Kidney (tissue), 13 donors: ENCODE measurements at regions not wholly inside any gene's neighbourhood (a gene's known extent, or its start where the extent isn't known, plus 50 kb on each side); places are given as distances from the start of the nearest gene placed in this dataset.
"Not testable (repeated sequence)": the region's sequence is repeated elsewhere in the genome, so short reads cannot be mapped to it uniquely, and the experiment has no call there.

Experiments used
- DNase-seq, 5 donors: peaks; one replicate each; pipeline ENCODE4 v3.0.0-alpha.2; 2013 to 2020
- FAIRE-seq: peaks from 2 replicates; lab custom pipeline; 2012; peaks lifted over from hg19 to GRCh38; lab: Jason Lieb, UNC
- H3K27ac ChIP-seq, 2 donors: one replicate each; pipeline ENCODE4 v1.7.0; 2013; ENCODE audit warnings: low read depth in 2 of 2, low read length in 2 of 2, inconsistent platforms in 1 of 2
- H3K27me3 ChIP-seq: one replicate; pipeline ENCODE4 v1.7.1; 2013; ENCODE audit warnings: low read length, inconsistent platforms; ENCODE audit not compliant: control insufficient read depth, insufficient read depth
- H3K36me3 ChIP-seq, 3 donors: one replicate each; pipeline versions ENCODE4 v1.7.0 to v1.7.1; 2013; ENCODE audit warnings: low read length in 3 of 3, control low read depth in 1 of 3, inconsistent platforms in 1 of 3; ENCODE audit not compliant: insufficient read depth in 3 of 3, control insufficient read depth in 2 of 3
- H3K4me1 ChIP-seq, 3 donors: one replicate each; pipeline versions ENCODE4 v1.7.0 to v1.7.1; 2013; ENCODE audit warnings: low read length in 3 of 3, inconsistent platforms in 1 of 3, low read depth in 1 of 3; ENCODE audit not compliant: control insufficient read depth in 2 of 3, insufficient read depth in 2 of 3
- H3K4me3 ChIP-seq, 3 donors: one replicate each; pipeline versions ENCODE4 v1.7.0 to v1.8.1; 2013; ENCODE audit warnings: low read length in 3 of 3, control low read depth in 1 of 3, inconsistent platforms in 1 of 3
- H3K9ac ChIP-seq, 3 donors: one replicate each; pipeline versions ENCODE4 v1.7.0 to v1.7.1; 2013; ENCODE audit warnings: low read length in 3 of 3, control low read depth in 1 of 3, inconsistent platforms in 1 of 3
- H3K9me3 ChIP-seq, 3 donors: one replicate each; pipeline versions ENCODE4 v1.7.0 to v1.7.1; 2013; ENCODE audit warnings: low read length in 3 of 3, control low read depth in 1 of 3, inconsistent platforms in 1 of 3; ENCODE audit not compliant: control insufficient read depth in 2 of 3, insufficient read depth in 1 of 3
- intact Hi-C: fragments of 100-400 bp; cut with DNase I; formaldehyde crosslinking; loops from one replicate; pipeline ENCODE4 v1.11.1; 2022
- TF ChIP-seq, protein P1 (sequence below): IDR thresholded peaks from 3 replicates; pipeline ENCODE4 v1.5.1; 2012; ENCODE audit warnings: mild to moderate bottlenecking, moderate library complexity, borderline replicate concordance; ENCODE audit not compliant: insufficient read depth; ENCODE audit errors: extremely low read depth
- donor health status: control.
- donor health status: control.
- donor health status: control.
- donor health status: control.
- donor health status: control.
- donor health status: DM: yes; HTN: yes; CAD: no.
- donor health status: Normal renal cell carcinoma (clear cell type).

DNA sequence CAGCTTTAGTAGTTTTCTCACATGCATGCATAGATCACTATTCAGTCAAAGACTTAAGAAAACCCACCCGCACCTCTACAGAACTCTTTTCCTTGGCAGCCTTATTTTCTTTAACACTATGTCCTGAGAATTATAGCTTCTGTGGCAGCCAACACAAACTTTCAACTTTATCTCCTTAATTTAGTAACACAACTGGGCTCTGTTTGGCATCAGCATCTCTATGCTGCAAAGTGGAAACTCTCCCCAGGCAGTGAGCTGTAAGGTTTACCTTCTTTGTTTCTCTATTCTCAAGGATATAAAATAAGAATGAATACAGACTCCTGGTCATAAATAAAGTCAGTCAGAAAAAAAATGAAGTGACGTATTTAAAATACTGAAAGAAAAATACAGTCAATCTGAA, 115.2 kb upstream of the PPP1R9A start:
- no peaks in the 10 kb centered on the region for H3K27me3 ChIP-seq
- intact Hi-C loops = no loop called here
- no peaks in the 10 kb centered on the region for H3K4me1 ChIP-seq
- H3K36me3 ChIP-seq = no peaks in the 10 kb centered on the region
- H3K27ac ChIP-seq = no peak overlapping the region
- H3K4me3 ChIP-seq = no peak overlapping the region
- TF ChIP-seq, protein P1, sequence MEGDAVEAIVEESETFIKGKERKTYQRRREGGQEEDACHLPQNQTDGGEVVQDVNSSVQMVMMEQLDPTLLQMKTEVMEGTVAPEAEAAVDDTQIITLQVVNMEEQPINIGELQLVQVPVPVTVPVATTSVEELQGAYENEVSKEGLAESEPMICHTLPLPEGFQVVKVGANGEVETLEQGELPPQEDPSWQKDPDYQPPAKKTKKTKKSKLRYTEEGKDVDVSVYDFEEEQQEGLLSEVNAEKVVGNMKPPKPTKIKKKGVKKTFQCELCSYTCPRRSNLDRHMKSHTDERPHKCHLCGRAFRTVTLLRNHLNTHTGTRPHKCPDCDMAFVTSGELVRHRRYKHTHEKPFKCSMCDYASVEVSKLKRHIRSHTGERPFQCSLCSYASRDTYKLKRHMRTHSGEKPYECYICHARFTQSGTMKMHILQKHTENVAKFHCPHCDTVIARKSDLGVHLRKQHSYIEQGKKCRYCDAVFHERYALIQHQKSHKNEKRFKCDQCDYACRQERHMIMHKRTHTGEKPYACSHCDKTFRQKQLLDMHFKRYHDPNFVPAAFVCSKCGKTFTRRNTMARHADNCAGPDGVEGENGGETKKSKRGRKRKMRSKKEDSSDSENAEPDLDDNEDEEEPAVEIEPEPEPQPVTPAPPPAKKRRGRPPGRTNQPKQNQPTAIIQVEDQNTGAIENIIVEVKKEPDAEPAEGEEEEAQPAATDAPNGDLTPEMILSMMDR = no peak
- DNase-seq (no peak), FAIRE-seq (no peak)
- H3K9me3 ChIP-seq = no peaks in the 10 kb centered on the region
- H3K9ac ChIP-seq = no peak overlapping the region

DNA sequence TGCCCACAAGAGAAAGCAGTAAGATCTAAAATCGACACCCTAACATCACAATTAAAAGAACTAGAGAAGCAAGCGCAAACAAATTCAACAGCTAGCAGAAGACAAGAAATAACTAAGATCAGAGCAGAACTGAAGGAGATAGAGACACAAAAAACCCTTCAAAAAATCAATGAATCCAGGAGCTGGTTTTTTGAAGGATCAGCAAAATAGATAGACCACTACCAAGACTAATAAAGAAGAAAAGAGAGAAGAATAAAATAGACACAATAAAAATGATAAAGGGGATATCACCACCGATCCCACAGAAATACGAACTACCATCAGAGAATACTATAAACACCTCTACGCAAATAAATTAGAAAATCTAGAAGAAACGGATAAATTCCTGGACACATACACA, 110.0 kb upstream of the PPP1R9A start:
- H3K36me3 ChIP-seq, H3K27ac ChIP-seq, H3K27me3 ChIP-seq, FAIRE-seq, H3K9me3 ChIP-seq, H3K4me3 ChIP-seq, DNase-seq, H3K4me1 ChIP-seq, H3K9ac ChIP-seq, intact Hi-C loops: not testable (repeated sequence)

DNA sequence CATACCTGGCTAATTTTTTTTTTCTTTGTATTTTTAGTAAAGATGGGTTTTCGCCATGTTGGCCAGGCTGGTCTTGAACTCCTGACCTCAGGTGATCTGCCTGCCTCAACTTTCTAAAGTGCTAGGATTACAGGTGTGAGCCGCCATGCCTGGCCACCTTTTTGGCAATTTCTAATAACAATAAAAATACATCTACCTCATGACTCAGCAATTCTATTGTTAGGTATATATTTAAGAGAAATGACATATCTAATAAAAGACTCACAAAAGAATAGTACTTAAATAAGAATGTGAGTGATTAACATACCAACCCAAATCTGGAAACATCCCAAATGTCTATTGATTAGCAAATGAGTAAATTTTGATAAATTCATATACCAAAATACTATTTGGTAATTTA, 103.6 kb upstream of the PPP1R9A start:
- no peaks in the 10 kb centered on the region for H3K9me3 ChIP-seq
- DNase-seq (no peak), FAIRE-seq (no peak)
- no peaks in the 10 kb centered on the region for H3K36me3 ChIP-seq
- no peaks in the 10 kb centered on the region for H3K27me3 ChIP-seq
- TF ChIP-seq, protein P1 = no peak
- H3K4me1 ChIP-seq = no peaks in the 10 kb centered on the region
- intact Hi-C loops = no loop called here
- no peak overlapping the region for H3K4me3 ChIP-seq
- H3K9ac ChIP-seq = no peak overlapping the region
- H3K27ac ChIP-seq = no peak overlapping the region

DNA sequence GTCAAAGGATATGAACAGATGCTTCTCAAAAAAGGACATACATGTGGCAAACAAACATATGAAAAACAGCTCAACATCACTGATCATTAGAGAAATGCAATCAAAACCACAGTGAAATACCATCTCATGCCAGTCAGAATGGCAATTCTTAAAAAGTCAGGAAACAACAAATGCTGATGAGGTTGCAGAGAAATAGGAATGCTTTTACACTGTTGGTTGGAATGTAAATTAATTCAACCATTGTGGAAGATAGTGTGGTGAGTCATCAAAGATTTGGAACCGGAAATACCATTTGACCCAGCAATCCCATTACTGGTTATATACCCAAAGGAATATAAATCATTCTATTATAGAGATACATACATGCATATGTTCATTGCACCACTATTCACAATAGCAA, 98.7 kb upstream of the PPP1R9A start:
- H3K9ac ChIP-seq, FAIRE-seq, H3K4me3 ChIP-seq, H3K9me3 ChIP-seq, H3K27me3 ChIP-seq, H3K4me1 ChIP-seq, intact Hi-C loops, DNase-seq, H3K36me3 ChIP-seq, H3K27ac ChIP-seq: not testable (repeated sequence)

DNA sequence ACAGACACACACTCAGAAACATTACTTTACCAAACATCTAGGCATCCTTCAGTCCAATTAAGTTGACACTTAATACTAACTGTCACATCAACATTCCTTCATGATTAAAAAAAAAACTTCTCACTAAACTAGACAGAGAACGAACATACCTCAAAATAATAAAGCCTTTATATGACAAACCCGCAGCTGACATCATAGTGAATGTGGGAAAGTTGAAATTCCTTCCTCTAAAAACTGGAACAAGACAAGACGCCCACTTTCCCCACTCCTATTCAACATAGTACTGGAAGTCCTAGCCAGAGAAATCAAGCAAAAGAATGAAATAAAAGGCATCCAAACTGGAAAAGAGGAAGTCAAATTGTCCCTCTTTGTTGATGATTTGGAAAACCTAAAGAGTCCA, 96.9 kb upstream of the PPP1R9A start:
- no peak overlapping the region for H3K9ac ChIP-seq
- H3K36me3 ChIP-seq = no peaks in the 10 kb centered on the region
- FAIRE-seq = no peak
- no peak overlapping the region for H3K4me3 ChIP-seq
- H3K27ac ChIP-seq = no peak overlapping the region
- H3K9me3 ChIP-seq = no peaks in the 10 kb centered on the region
- TF ChIP-seq, protein P1 = no peak
- DNase-seq = no peak
- H3K4me1 ChIP-seq = no peaks in the 10 kb centered on the region
- intact Hi-C loops = no loop called here
- no peaks in the 10 kb centered on the region for H3K27me3 ChIP-seq
